ENCODE measurements at regions not wholly inside any gene's neighbourhood (a gene's known extent, or its start where the extent isn't known, plus 50 kb on each side); places are given as distances from the start of the nearest gene placed in this dataset.

DNA sequence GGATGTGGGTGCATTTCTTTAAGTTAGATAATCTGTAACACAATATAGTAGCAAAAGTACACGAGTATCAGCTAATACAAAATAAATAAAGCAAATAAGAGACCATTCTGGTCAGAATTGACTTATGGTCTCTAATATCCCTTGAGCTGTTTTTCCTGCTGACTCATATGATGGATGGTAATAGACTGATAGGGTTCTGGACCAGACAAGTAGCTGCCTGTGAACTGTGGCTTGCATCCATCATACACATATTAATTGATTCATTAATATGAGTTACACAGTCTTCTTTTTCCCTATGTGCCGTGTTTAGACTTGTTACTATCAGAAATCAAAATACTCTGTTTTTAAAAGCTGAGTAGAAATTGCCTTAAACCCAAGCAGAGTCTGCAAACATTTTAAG is 762.8 kb downstream of the GATA3 start:
- Histone ChIP-seq H2AFZ (no peak overlapping the region), H3K9me3 (ENCODE audit: low read depth) (no peaks in the 10 kb centered on the region), H3K4me1 (ENCODE audit: insufficient read depth) (no peaks in the 10 kb centered on the region), H4K20me1 (ENCODE audit: insufficient read depth, poor library complexity, severe bottlenecking) (no peaks in the 10 kb centered on the region), H3K4me3 (no peak overlapping the region), H3K36me3 (replicated peaks; ENCODE audit: insufficient read depth, low read depth) (no peaks in the 10 kb centered on the region), H3K9me2 (replicated peaks; ENCODE audit: insufficient read depth) (no peaks in the 10 kb centered on the region), H3K27me3 (no peaks in the 10 kb centered on the region), H3K27ac (no peak overlapping the region), H3K79me2 (no peaks in the 10 kb centered on the region), H3K4me2 (no peak overlapping the region)
- no peak for TF ChIP-seq EZH2 (IDR thresholded peaks at IDR 0.05; ENCODE audit: borderline replicate concordance)
- TF ChIP-seq, protein P1, sequence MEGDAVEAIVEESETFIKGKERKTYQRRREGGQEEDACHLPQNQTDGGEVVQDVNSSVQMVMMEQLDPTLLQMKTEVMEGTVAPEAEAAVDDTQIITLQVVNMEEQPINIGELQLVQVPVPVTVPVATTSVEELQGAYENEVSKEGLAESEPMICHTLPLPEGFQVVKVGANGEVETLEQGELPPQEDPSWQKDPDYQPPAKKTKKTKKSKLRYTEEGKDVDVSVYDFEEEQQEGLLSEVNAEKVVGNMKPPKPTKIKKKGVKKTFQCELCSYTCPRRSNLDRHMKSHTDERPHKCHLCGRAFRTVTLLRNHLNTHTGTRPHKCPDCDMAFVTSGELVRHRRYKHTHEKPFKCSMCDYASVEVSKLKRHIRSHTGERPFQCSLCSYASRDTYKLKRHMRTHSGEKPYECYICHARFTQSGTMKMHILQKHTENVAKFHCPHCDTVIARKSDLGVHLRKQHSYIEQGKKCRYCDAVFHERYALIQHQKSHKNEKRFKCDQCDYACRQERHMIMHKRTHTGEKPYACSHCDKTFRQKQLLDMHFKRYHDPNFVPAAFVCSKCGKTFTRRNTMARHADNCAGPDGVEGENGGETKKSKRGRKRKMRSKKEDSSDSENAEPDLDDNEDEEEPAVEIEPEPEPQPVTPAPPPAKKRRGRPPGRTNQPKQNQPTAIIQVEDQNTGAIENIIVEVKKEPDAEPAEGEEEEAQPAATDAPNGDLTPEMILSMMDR (IDR thresholded peaks at IDR 0.05; ENCODE audit: poor library complexity): no peak
- TF ChIP-seq EZH2phosphoT487 (IDR thresholded peaks at IDR 0.05; ENCODE audit: low read depth, severe bottlenecking, unreplicated experiment): no peak
- DNase-seq (ENCODE audit: low spot score): no peak
- WGBS (ENCODE audit: low lambda C conversion rate, missing lambda C conversion rate): 59% methylated on average over 2 of the region's 2 CpGs

DNA sequence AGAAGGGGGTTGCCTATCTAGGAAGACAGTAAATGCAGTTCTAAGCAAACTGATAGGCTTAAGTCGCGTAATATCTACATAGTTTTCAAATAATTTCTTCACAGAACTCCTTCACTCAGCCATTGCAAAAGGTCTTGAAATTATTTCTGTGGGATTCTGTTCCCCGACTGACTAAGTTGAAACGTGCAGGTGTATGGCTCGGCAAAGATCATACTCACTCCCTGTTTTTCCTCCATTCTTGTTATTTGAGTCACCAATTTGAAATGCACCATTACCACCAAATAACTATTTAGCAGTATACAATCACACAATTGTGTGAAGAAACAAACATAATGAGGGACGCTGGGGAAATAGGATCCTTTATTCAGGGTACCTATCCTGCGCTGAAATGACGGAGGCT is 771.1 kb downstream of the GATA3 start:
- TF ChIP-seq, protein P1 (IDR thresholded peaks at IDR 0.05; ENCODE audit: poor library complexity): no peak
- no peak for TF ChIP-seq EZH2 (IDR thresholded peaks at IDR 0.05; ENCODE audit: borderline replicate concordance)
- TF ChIP-seq EZH2phosphoT487 (IDR thresholded peaks at IDR 0.05; ENCODE audit: low read depth, severe bottlenecking, unreplicated experiment): no peak
- no peaks in the 10 kb centered on the region for H3K27me3 ChIP-seq
- H3K4me3 ChIP-seq: no peak overlapping the region
- no peak overlapping the region for H2AFZ ChIP-seq
- H4K20me1 ChIP-seq (ENCODE audit: insufficient read depth, poor library complexity, severe bottlenecking): no peaks in the 10 kb centered on the region
- H3K36me3 ChIP-seq (replicated peaks; ENCODE audit: insufficient read depth, low read depth): no peaks in the 10 kb centered on the region
- whole genome bisulfite sequencing (ENCODE audit: low lambda C conversion rate, missing lambda C conversion rate): 90% methylated on average over 8 of the region's 8 CpGs
- no peak for DNase-seq (ENCODE audit: low spot score)
- H3K4me1 ChIP-seq (ENCODE audit: insufficient read depth): no peaks in the 10 kb centered on the region
- no peak overlapping the region for H3K4me2 ChIP-seq
- no peaks in the 10 kb centered on the region for H3K9me3 ChIP-seq (ENCODE audit: low read depth)
- H3K9me2 ChIP-seq (replicated peaks; ENCODE audit: insufficient read depth): no peaks in the 10 kb centered on the region
- no peaks in the 10 kb centered on the region for H3K79me2 ChIP-seq
- H3K27ac ChIP-seq: no peak overlapping the region

DNA sequence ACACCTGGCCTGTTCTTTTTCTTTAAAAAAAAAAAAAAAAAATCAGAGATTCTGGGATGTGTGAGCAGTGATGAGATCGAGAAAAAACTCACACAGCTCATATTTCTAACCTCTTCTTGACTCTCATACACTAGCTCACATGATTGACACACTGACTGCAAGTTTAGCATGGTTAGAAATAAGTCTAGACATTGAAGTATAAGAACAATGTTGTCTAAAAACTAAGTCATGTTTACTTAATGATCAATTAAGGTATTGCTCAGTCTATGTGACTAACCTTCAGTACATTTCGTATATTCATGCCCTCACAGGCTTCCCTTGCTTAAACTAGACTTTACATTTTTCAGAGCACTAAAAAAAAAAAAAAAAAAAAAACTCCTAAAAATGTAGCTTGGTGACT is 775.1 kb downstream of the GATA3 start:
- Histone ChIP-seq H3K36me3 (replicated peaks; ENCODE audit: insufficient read depth, low read depth) (no peaks in the 10 kb centered on the region), H3K9me3 (ENCODE audit: low read depth) (no peaks in the 10 kb centered on the region), H3K4me2 (no peak overlapping the region), H3K9me2 (replicated peaks; ENCODE audit: insufficient read depth) (no peaks in the 10 kb centered on the region), H3K79me2 (no peaks in the 10 kb centered on the region), H3K27me3 (no peaks in the 10 kb centered on the region), H3K27ac (no peak overlapping the region), H3K4me1 (ENCODE audit: insufficient read depth) (no peaks in the 10 kb centered on the region), H4K20me1 (ENCODE audit: insufficient read depth, poor library complexity, severe bottlenecking) (no peaks in the 10 kb centered on the region), H3K4me3 (no peak overlapping the region), H2AFZ (no peak overlapping the region)
- WGBS (ENCODE audit: low lambda C conversion rate, missing lambda C conversion rate): 75% methylated on average over 2 of the region's 2 CpGs
- TF ChIP-seq EZH2phosphoT487 (IDR thresholded peaks at IDR 0.05; ENCODE audit: low read depth, severe bottlenecking, unreplicated experiment) (no peak), EZH2 (IDR thresholded peaks at IDR 0.05; ENCODE audit: borderline replicate concordance) (no peak)
- TF ChIP-seq, protein P1 (IDR thresholded peaks at IDR 0.05; ENCODE audit: poor library complexity): no peak
- no peak for DNase-seq (ENCODE audit: low spot score)

DNA sequence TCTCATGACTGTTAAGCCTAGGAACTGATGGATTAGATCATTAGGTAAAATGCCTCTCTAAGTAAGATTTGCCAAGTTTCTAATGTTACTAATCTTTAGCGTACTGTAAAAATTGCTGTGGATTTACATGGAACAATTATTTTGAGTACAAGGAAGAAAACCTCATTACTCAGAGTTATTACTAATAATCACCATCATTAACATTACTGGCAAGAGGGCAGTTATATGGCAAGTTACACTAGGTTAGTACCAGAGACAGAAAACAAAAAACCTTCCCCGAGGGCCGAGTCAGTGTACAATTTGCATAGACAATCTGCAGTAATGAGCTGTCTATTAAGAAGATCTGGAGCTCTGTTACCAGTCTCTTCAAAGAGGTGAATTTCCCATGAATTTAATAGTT is 775.6 kb downstream of the GATA3 start:
- no peaks in the 10 kb centered on the region for H3K9me3 ChIP-seq (ENCODE audit: low read depth)
- TF ChIP-seq, protein P1 (IDR thresholded peaks at IDR 0.05; ENCODE audit: poor library complexity): no peak
- TF ChIP-seq EZH2 (IDR thresholded peaks at IDR 0.05; ENCODE audit: borderline replicate concordance): no peak
- no peak for TF ChIP-seq EZH2phosphoT487 (IDR thresholded peaks at IDR 0.05; ENCODE audit: low read depth, severe bottlenecking, unreplicated experiment)
- no peaks in the 10 kb centered on the region for H3K9me2 ChIP-seq (replicated peaks; ENCODE audit: insufficient read depth)
- no peaks in the 10 kb centered on the region for H3K79me2 ChIP-seq
- H3K4me2 ChIP-seq: no peak overlapping the region
- no peaks in the 10 kb centered on the region for H3K36me3 ChIP-seq (replicated peaks; ENCODE audit: insufficient read depth, low read depth)
- H2AFZ ChIP-seq: no peak overlapping the region
- WGBS (ENCODE audit: low lambda C conversion rate, missing lambda C conversion rate): 78% methylated on average over 3 of the region's 3 CpGs
- H3K27me3 ChIP-seq: no peaks in the 10 kb centered on the region
- no peak overlapping the region for H3K27ac ChIP-seq
- no peaks in the 10 kb centered on the region for H4K20me1 ChIP-seq (ENCODE audit: insufficient read depth, poor library complexity, severe bottlenecking)
- no peak overlapping the region for H3K4me3 ChIP-seq
- no peaks in the 10 kb centered on the region for H3K4me1 ChIP-seq (ENCODE audit: insufficient read depth)
- DNase-seq (ENCODE audit: low spot score): no peak
